Testis (tissue), 2 donors: ENCODE measurements at regions not wholly inside any gene's neighbourhood (a gene's known extent, or its start where the extent isn't known, plus 50 kb on each side); places are given as distances from the start of the nearest gene placed in this dataset.

ENCODE experiments used
- CTCF ChIP-seq, 3 experiments: fragments of 450-650 bp in 2 of 3; fragments of 200-600 bp in 1 of 3; sonication (generic) in 1 of 3; IDR thresholded peaks; one replicate each; pipeline ENCODE4 v1.5.1; 2016 to 2019; ENCODE audit warnings: antibody characterized with exemption in 3 of 3, mild to moderate bottlenecking in 2 of 3, moderate library complexity in 1 of 3
- POLR2A ChIP-seq: fragments of 450-650 bp; IDR thresholded peaks from one replicate; pipeline ENCODE4 v1.6.1; 2017; ENCODE audit warnings: antibody characterized with exemption, mild to moderate bottlenecking, moderate library complexity

- TF ChIP-seq POLR2A = no peak
- TF ChIP-seq CTCF (IDR thresholded peaks at IDR 0.05) = no peak
These were observed 126.0 kb downstream of the GLI2 start for GRCh38 chr2:120861576-120862191.
